ENCODE measurements at regions not wholly inside any gene's neighbourhood (a gene's known extent, or its start where the extent isn't known, plus 50 kb on each side); places are given as distances from the start of the nearest gene placed in this dataset.

GRCh38 chr3:101102678-101103296, 109.6 kb upstream of the ABI3BP start:
- TF ChIP-seq CTCF (IDR thresholded peaks at IDR 0.05; ENCODE audit: extremely low read depth in 1 of 2, insufficient read depth in 1 of 2, low read depth in 1 of 2, low read length in 2 of 2), result no peak
- TF ChIP-seq POLR2A (IDR thresholded peaks at IDR 0.05; ENCODE audit: low read depth, low read length), result no peak
- TF ChIP-seq, protein P1, sequence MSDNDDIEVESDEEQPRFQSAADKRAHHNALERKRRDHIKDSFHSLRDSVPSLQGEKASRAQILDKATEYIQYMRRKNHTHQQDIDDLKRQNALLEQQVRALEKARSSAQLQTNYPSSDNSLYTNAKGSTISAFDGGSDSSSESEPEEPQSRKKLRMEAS (IDR thresholded peaks at IDR 0.05; ENCODE audit: insufficient read depth, insufficient read length), result no peak
- TF ChIP-seq EZH2 (IDR thresholded peaks at IDR 0.05; ENCODE audit: borderline replicate concordance, low read depth, low read length, severe bottlenecking), result no peak
- TF ChIP-seq POLR2AphosphoS5 (IDR thresholded peaks at IDR 0.05; ENCODE audit: insufficient read depth, low read depth, low read length), result no peak
- no peak for TF ChIP-seq MYC (IDR thresholded peaks at IDR 0.05; ENCODE audit: low read depth, low read length)
- no peak for TF ChIP-seq GATA2 (IDR thresholded peaks at IDR 0.05; ENCODE audit: insufficient read depth, insufficient read length, low read depth, low read length)
